C4-2B (cell line): ENCODE measurements at regions not wholly inside any gene's neighbourhood (a gene's known extent, or its start where the extent isn't known, plus 50 kb on each side); places are given as distances from the start of the nearest gene placed in this dataset.

ENCODE experiments used
- H3K27ac ChIP-seq: fragments of 450-650 bp; 2 replicates; pipeline ENCODE4 v1.5.1; 2017
- ZFX ChIP-seq: fragments of 450-650 bp; IDR thresholded peaks from 2 replicates; pipeline ENCODE4 v1.6.1; 2017
- TF ChIP-seq, protein P1 (sequence below): fragments of 450-650 bp; conservative IDR thresholded peaks from 2 replicates; pipeline ENCODE4 v1.5.1; 2017; ENCODE audit warnings: mild to moderate bottlenecking

DNA sequence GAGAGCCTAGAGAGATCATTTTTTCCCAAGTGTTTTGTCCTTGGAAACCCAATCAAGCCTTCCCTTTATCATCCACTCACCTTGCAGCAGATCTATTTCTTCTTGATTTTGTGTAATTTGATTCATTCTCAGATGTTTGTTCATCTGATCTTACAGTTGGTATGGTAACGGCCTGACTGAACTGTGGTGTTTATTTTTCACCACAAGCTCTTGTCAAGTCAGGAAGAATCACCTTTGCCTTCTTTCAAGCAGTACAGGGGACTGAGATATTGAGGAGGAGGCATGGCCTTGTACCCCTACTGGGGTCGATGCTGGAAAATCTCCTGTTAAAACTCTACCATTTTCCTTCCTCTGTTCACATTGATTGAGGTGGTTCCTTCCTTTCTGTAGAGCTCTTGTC lies 361.4 kb upstream of the CFAP20DC start:
- no peak overlapping the region for H3K27ac ChIP-seq
- no peak for TF ChIP-seq ZFX
- TF ChIP-seq, protein P1, sequence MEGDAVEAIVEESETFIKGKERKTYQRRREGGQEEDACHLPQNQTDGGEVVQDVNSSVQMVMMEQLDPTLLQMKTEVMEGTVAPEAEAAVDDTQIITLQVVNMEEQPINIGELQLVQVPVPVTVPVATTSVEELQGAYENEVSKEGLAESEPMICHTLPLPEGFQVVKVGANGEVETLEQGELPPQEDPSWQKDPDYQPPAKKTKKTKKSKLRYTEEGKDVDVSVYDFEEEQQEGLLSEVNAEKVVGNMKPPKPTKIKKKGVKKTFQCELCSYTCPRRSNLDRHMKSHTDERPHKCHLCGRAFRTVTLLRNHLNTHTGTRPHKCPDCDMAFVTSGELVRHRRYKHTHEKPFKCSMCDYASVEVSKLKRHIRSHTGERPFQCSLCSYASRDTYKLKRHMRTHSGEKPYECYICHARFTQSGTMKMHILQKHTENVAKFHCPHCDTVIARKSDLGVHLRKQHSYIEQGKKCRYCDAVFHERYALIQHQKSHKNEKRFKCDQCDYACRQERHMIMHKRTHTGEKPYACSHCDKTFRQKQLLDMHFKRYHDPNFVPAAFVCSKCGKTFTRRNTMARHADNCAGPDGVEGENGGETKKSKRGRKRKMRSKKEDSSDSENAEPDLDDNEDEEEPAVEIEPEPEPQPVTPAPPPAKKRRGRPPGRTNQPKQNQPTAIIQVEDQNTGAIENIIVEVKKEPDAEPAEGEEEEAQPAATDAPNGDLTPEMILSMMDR, result no peak

DNA sequence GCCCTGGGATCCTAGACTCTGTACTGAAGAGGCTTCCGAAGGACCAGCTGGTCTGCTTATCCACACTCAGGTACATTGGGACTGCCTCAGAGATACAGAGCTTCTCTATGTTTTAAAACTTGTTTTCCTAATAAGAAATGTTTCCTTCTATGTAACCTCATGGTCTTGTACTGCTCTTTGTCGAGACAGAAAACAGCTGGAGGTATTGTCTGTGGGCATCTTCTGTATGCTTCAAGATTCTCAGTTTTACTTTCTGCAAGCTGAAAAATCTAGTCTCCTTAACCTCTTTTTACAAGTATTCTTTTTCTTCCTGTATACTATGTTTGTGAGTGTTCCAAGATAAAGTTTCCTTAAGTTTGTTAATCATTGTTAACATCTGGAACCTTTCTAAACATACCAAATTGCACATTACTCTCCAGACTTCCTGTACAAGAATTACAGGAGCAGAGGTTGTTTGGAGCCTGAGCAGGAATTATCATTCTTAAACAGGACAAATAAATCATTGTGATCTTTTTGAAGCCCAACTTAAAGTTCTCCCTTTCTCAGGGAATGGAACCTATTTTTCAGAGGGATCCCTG lies 358.3 kb upstream of the CFAP20DC start:
- H3K27ac ChIP-seq, result no peak overlapping the region
- no peak for TF ChIP-seq ZFX
- TF ChIP-seq, protein P1, result no peak

GRCh38 chr3:59407425-59407824 lies 357.6 kb upstream of the CFAP20DC start:
- TF ChIP-seq, protein P1, result no peak
- TF ChIP-seq ZFX, result no peak
- H3K27ac ChIP-seq, result no peak overlapping the region

GRCh38 chr3:59406943-59407342 lies 357.1 kb upstream of the CFAP20DC start:
- H3K27ac ChIP-seq, result no peak overlapping the region
- TF ChIP-seq ZFX, result no peak
- TF ChIP-seq, protein P1, result no peak

GRCh38 chr3:59404851-59405250 lies 355.0 kb upstream of the CFAP20DC start:
- no peak overlapping the region for H3K27ac ChIP-seq
- TF ChIP-seq, protein P1, result no peak
- no peak for TF ChIP-seq ZFX

GRCh38 chr3:59404064-59404463 lies 354.2 kb upstream of the CFAP20DC start:
- TF ChIP-seq, protein P1, result no peak
- TF ChIP-seq ZFX, result no peak
- no peak overlapping the region for H3K27ac ChIP-seq

- TF ChIP-seq ZFX, result no peak
- TF ChIP-seq, protein P1, result no peak
- no peak overlapping the region for H3K27ac ChIP-seq
Measured at GRCh38 chr3:59401924-59402323, 352.1 kb upstream of the CFAP20DC start.
